Fibroblast of skin of abdomen (primary cell): ENCODE measurements at regions not wholly inside any gene's neighbourhood (a gene's known extent, or its start where the extent isn't known, plus 50 kb on each side); places are given as distances from the start of the nearest gene placed in this dataset.
A peak's percentile ranks its signal among the peaks of the same experiment; 100 is the strongest.

Source experiments
- DNase-seq: peaks from one replicate; pipeline ENCODE4 v3.0.0-alpha.2; 2013

GRCh38 chr12:111035578-111036301, 115.4 kb upstream of the MYL2 start:
- DNase-seq = no peak

GRCh38 chr12:111034886-111035577, 114.7 kb upstream of the MYL2 start:
- no peak for DNase-seq

- DNase-seq = no peak
These were observed 113.9 kb upstream of the MYL2 start, which contains the start of gene CUX2 for GRCh38 chr12:111034083-111034885. CUX2 (plus strand) TSS chr12:111034165.

- no peak for DNase-seq
These were observed 113.1 kb upstream of the MYL2 start for GRCh38 chr12:111033281-111034082.

- no peak for DNase-seq
These were observed 112.2 kb upstream of the MYL2 start for GRCh38 chr12:111032591-111032919.

- no peak for DNase-seq
These were observed 111.7 kb upstream of the MYL2 start for GRCh38 chr12:111031916-111032590.

- DNase-seq = no peak
These were observed 110.4 kb upstream of the MYL2 start for GRCh38 chr12:111030800-111031199.

- no peak for DNase-seq
These were observed 109.4 kb upstream of the MYL2 start for GRCh38 chr12:111029732-111030131.

- no peak for DNase-seq
These were observed 108.9 kb upstream of the MYL2 start for GRCh38 chr12:111029305-111029704.

GRCh38 chr12:111028830-111029229, 108.5 kb upstream of the MYL2 start:
- no peak for DNase-seq

- DNase-seq = no peak
These were observed 107.1 kb upstream of the MYL2 start for GRCh38 chr12:111027431-111027830.

- no peak for DNase-seq
These were observed 105.5 kb upstream of the MYL2 start for GRCh38 chr12:111025792-111026430.

- no peak for DNase-seq
These were observed 104.9 kb upstream of the MYL2 start for GRCh38 chr12:111025301-111025700.

- peak; percentile 4 for DNase-seq
These were observed 103.9 kb upstream of the MYL2 start for GRCh38 chr12:111024205-111024801.

- no peak for DNase-seq
These were observed 102.0 kb upstream of the MYL2 start for GRCh38 chr12:111022386-111022785.

GRCh38 chr12:111014547-111014946, 94.2 kb upstream of the MYL2 start:
- DNase-seq = no peak

- no peak for DNase-seq
These were observed 92.5 kb upstream of the MYL2 start for GRCh38 chr12:111012918-111013317.

GRCh38 chr12:111011999-111012600, 91.7 kb upstream of the MYL2 start:
- no peak for DNase-seq

GRCh38 chr12:111010916-111011657, 90.7 kb upstream of the MYL2 start:
- no peak for DNase-seq

- no peak for DNase-seq
These were observed 89.7 kb upstream of the MYL2 start for GRCh38 chr12:111010061-111010460.
